CD14-positive monocyte (primary cell): ENCODE measurements at regions not wholly inside any gene's neighbourhood (a gene's known extent, or its start where the extent isn't known, plus 50 kb on each side); places are given as distances from the start of the nearest gene placed in this dataset.

ENCODE experiments used
- DNase-seq, 3 donors: peaks; one replicate each; pipeline ENCODE4 v3.0.0-alpha.2; 2011 to 2022
- H2AFZ ChIP-seq: 2 replicates; pipeline ENCODE4 v1.6.0; 2012; ENCODE audit warnings: mild to moderate bottlenecking, low read depth, low read length, inconsistent platforms; ENCODE audit not compliant: insufficient read depth, poor library complexity, severe bottlenecking
- H3K27ac ChIP-seq, 2 donors: 1 replicate in 1 of 2; 2 replicates in 1 of 2; pipeline ENCODE4 v1.5.1; 2012 to 2013; ENCODE audit warnings: low read length in 2 of 2, control low read depth in 1 of 2, inconsistent platforms in 1 of 2, low read depth in 1 of 2, mild to moderate bottlenecking in 1 of 2
- H3K27me3 ChIP-seq, 2 donors: one replicate each; pipeline versions ENCODE4 v1.6.0 to v1.6.1; 2011 to 2013; ENCODE audit warnings: low read length in 2 of 2; ENCODE audit not compliant: control insufficient read depth in 2 of 2, insufficient read depth in 2 of 2
- H3K36me3 ChIP-seq, 2 donors: replicated peaks in 1 of 2; 1 replicate in 1 of 2; 2 replicates in 1 of 2; pipeline versions ENCODE4 v1.5.1 to v1.6.1; 2012 to 2013; ENCODE audit warnings: low read length in 2 of 2, control low read depth in 1 of 2, inconsistent platforms in 1 of 2, mild to moderate bottlenecking in 1 of 2; ENCODE audit not compliant: insufficient read depth in 2 of 2, control insufficient read depth in 1 of 2
- H3K4me1 ChIP-seq, 2 donors: 1 replicate in 1 of 2; 2 replicates in 1 of 2; pipeline versions ENCODE4 v1.5.1 to v1.6.1; 2012 to 2013; ENCODE audit warnings: low read length in 2 of 2, control low read depth in 1 of 2, inconsistent platforms in 1 of 2, mild to moderate bottlenecking in 1 of 2, moderate library complexity in 1 of 2; ENCODE audit not compliant: insufficient read depth in 2 of 2, control insufficient read depth in 1 of 2
- H3K4me2 ChIP-seq: replicated peaks from 2 replicates; pipeline ENCODE3; 2012; ENCODE audit warnings: low read length, moderate library complexity, mild to moderate bottlenecking; ENCODE audit not compliant: poor library complexity, severe bottlenecking; ENCODE audit errors: extremely low read depth
- H3K4me3 ChIP-seq, 3 experiments: fragments of 200-600 bp in 1 of 3; sonication (generic) in 1 of 3; replicated peaks in 1 of 3; 1 replicate in 2 of 3; 2 replicates in 1 of 3; pipeline ENCODE4 v1.5.1; 2011 to 2013; ENCODE audit warnings: low read length in 3 of 3, mild to moderate bottlenecking in 3 of 3, control low read depth in 2 of 3, low read depth in 2 of 3, inconsistent platforms in 1 of 3, moderate library complexity in 1 of 3
- H3K79me2 ChIP-seq: 2 replicates; pipeline ENCODE4 v1.6.0; 2012; ENCODE audit warnings: mild to moderate bottlenecking, control low read depth, inconsistent platforms, low read length, moderate library complexity; ENCODE audit not compliant: insufficient read depth
- H3K9ac ChIP-seq: 2 replicates; pipeline ENCODE4 v1.6.0; 2017; ENCODE audit warnings: low read length, mild to moderate bottlenecking; ENCODE audit not compliant: insufficient read depth, poor library complexity, severe bottlenecking
- H3K9me3 ChIP-seq, 2 donors: replicated peaks in 1 of 2; 1 replicate in 1 of 2; 2 replicates in 1 of 2; pipeline versions ENCODE4 v1.5.1 to v1.6.1; 2012 to 2013; ENCODE audit warnings: low read length in 2 of 2, control low read depth in 1 of 2; ENCODE audit not compliant: control insufficient read depth in 1 of 2, insufficient read depth in 1 of 2
- H4K20me1 ChIP-seq: 2 replicates; pipeline ENCODE4 v1.6.0; 2012; ENCODE audit warnings: mild to moderate bottlenecking, low read length, control low read depth, moderate library complexity; ENCODE audit not compliant: insufficient read depth
- H3K27ac Mint-ChIP-seq, 7 donors: one replicate each; pipeline ENCODE4 v1.8.0; 2020; ENCODE audit warnings: mild to moderate bottlenecking in 7 of 7, mixed read lengths in 7 of 7, moderate library complexity in 6 of 7, inconsistent platforms in 2 of 7
- H3K27me3 Mint-ChIP-seq, 3 donors: one replicate each; pipeline ENCODE4 v1.8.0; 2021 to 2022; ENCODE audit warnings: low read depth in 3 of 3, mild to moderate bottlenecking in 3 of 3, mixed read lengths in 3 of 3, moderate library complexity in 3 of 3, inconsistent platforms in 1 of 3
- H3K36me3 Mint-ChIP-seq, 2 donors: one replicate each; pipeline ENCODE4 v1.8.0; 2020; ENCODE audit warnings: mixed read lengths in 2 of 2, inconsistent platforms in 1 of 2, mild to moderate bottlenecking in 1 of 2
- H3K4me1 Mint-ChIP-seq: one replicate; pipeline ENCODE4 v1.8.0; 2020; ENCODE audit warnings: mild to moderate bottlenecking, mixed read lengths
- H3K4me3 Mint-ChIP-seq, 2 donors: one replicate each; pipeline ENCODE4 v1.8.0; 2020; ENCODE audit warnings: mild to moderate bottlenecking in 2 of 2, mixed read lengths in 2 of 2, moderate library complexity in 1 of 2
- H3K9me3 Mint-ChIP-seq, 7 donors: one replicate each; pipeline ENCODE4 v1.8.0; 2020 to 2022; ENCODE audit warnings: mixed read lengths in 7 of 7, mild to moderate bottlenecking in 6 of 7, moderate library complexity in 6 of 7, inconsistent platforms in 2 of 7
- WGBS: methylation state at CpG from one replicate; pipeline ENCODE4 v1.1.5; 2013; ENCODE audit warnings: missing lambda C conversion rate; ENCODE audit not compliant: insufficient coverage; 5-methylcytosine and 5-hydroxymethylcytosine counted together
- intact Hi-C, 2 donors: fragments of 100-400 bp; cut with micrococcal nuclease; formaldehyde crosslinking; loops; one replicate each; pipeline versions ENCODE4 v1.15.0 to v1.15.1; 2023
- TF ChIP-seq, protein P1 (sequence below): fragments of 200-600 bp; IDR thresholded peaks from one replicate; pipeline ENCODE4 v1.8.0; 2022; ENCODE audit warnings: antibody characterized with exemption, mild to moderate bottlenecking

DNA sequence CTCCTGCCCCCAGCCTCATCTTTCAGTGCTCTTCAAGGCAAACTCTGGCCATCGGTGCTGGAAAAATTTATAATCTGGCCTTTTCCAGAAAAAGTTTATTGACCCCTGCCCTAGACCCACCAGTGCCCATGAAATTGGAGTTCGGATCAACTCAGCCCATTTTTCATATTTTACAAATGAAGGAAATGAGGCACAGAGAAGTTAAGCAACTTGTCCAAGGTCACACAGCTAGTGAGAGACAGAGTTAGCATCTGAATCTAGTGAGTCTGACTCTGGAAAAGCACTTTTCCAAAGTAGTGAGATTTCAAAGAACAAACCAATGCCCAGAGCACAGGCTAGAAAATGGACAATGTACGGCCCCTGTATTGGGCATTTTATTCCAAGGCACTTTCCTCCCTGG lies 69.4 kb upstream of the TLE3 start:
- peaks cover 0 to 3% (median 0%) of the 10 kb centered on the region in 3 donors for H3K27me3 Mint-ChIP-seq
- Histone ChIP-seq H3K4me3 (no peak overlapping the region), H3K79me2 (no peaks in the 10 kb centered on the region), H3K27me3 (no peaks in the 10 kb centered on the region), H3K4me1 (no peaks in the 10 kb centered on the region), H3K36me3 (no peaks in the 10 kb centered on the region), H3K9me3 (no peaks in the 10 kb centered on the region), H4K20me1 (no peaks in the 10 kb centered on the region), H3K4me2 (no peak overlapping the region), H3K27ac (no peak overlapping the region), H2AFZ (no peak overlapping the region), H3K9ac (no peak overlapping the region)
- intact Hi-C loops: no loop called here
- no peak overlapping the region for H3K4me3 Mint-ChIP-seq
- H3K9me3 Mint-ChIP-seq: peaks cover 0 to 5% (median 4%) of the 10 kb centered on the region in 7 donors
- 100% methylated on average over 1 of the region's 3 CpGs for WGBS
- H3K4me1 Mint-ChIP-seq: no peaks in the 10 kb centered on the region
- no peaks in the 10 kb centered on the region for H3K36me3 Mint-ChIP-seq
- DNase-seq: no peak
- TF ChIP-seq, protein P1, sequence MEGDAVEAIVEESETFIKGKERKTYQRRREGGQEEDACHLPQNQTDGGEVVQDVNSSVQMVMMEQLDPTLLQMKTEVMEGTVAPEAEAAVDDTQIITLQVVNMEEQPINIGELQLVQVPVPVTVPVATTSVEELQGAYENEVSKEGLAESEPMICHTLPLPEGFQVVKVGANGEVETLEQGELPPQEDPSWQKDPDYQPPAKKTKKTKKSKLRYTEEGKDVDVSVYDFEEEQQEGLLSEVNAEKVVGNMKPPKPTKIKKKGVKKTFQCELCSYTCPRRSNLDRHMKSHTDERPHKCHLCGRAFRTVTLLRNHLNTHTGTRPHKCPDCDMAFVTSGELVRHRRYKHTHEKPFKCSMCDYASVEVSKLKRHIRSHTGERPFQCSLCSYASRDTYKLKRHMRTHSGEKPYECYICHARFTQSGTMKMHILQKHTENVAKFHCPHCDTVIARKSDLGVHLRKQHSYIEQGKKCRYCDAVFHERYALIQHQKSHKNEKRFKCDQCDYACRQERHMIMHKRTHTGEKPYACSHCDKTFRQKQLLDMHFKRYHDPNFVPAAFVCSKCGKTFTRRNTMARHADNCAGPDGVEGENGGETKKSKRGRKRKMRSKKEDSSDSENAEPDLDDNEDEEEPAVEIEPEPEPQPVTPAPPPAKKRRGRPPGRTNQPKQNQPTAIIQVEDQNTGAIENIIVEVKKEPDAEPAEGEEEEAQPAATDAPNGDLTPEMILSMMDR: no peak
- H3K27ac Mint-ChIP-seq: no peak overlapping the region

DNA sequence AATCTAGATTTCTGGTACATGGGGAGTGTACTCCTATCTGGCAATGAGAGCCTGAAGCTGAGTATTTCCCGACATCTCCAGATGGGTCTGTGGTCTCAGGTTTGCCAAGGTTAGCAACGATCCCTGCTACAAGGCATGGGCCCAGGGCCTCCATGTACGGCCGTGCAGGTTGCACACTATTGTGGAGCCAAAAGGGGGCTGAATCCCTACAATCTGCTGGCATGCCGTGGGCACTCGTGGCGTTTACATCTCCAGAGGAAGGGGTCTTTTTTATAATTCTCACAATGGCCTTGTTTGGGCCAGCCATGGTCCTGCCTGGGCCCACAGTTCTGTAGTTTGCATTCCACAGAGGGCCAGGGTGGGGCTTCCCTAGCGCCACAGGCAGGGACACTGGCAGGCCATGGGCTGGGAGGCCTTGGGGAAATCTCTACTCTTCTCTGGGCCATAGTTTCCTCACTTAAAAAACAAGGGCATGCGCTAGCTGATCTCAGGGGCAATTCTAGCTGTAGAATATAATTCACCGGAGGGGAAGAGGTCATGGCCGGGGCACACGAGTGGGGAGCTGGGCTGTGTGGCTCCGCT lies 68.9 kb upstream of the TLE3 start:
- Histone ChIP-seq H2AFZ (no peak overlapping the region), H3K9me3 (no peaks in the 10 kb centered on the region), H3K4me2 (no peak overlapping the region), H3K79me2 (no peaks in the 10 kb centered on the region), H4K20me1 (no peaks in the 10 kb centered on the region), H3K4me3 (no peak overlapping the region), H3K4me1 (no peaks in the 10 kb centered on the region), H3K27ac (no peak overlapping the region), H3K36me3 (no peaks in the 10 kb centered on the region), H3K27me3 (no peaks in the 10 kb centered on the region), H3K9ac (no peak overlapping the region)
- H3K4me3 Mint-ChIP-seq: no peak overlapping the region
- 99% methylated on average over 12 of the region's 13 CpGs for WGBS
- peaks cover 0 to 5% (median 4%) of the 10 kb centered on the region in 7 donors for H3K9me3 Mint-ChIP-seq
- H3K27me3 Mint-ChIP-seq: peaks cover 0 to 3% (median 1%) of the 10 kb centered on the region in 3 donors
- DNase-seq: no peak
- peaks cover 2% of the 10 kb centered on the region for H3K4me1 Mint-ChIP-seq
- no peaks in the 10 kb centered on the region for H3K36me3 Mint-ChIP-seq
- intact Hi-C loops: no loop called here
- H3K27ac Mint-ChIP-seq: no peak overlapping the region
- TF ChIP-seq, protein P1: no peak
